Esophagus muscularis mucosa (tissue), 3 donors: ENCODE measurements at regions not wholly inside any gene's neighbourhood (a gene's known extent, or its start where the extent isn't known, plus 50 kb on each side); places are given as distances from the start of the nearest gene placed in this dataset.

Experiments used
- CTCF ChIP-seq, 3 experiments: fragments of 200-600 bp in 2 of 3; fragments of 450-650 bp in 1 of 3; sonication (generic) in 2 of 3; IDR thresholded peaks; one replicate each; pipeline ENCODE4 v1.5.1; 2017 to 2019; ENCODE audit warnings: antibody characterized with exemption in 3 of 3, mild to moderate bottlenecking in 2 of 3, moderate library complexity in 1 of 3
- POLR2A ChIP-seq: fragments of 450-650 bp; IDR thresholded peaks from one replicate; pipeline ENCODE4 v1.6.1; 2017; ENCODE audit warnings: antibody characterized with exemption, moderate library complexity, mild to moderate bottlenecking, low read depth

GRCh38 chr10:120195984-120196712 lies 260.9 kb upstream of the PLPP4 start:
- TF ChIP-seq CTCF (IDR thresholded peaks at IDR 0.05) (no peak), POLR2A (no peak)
